ENCODE measurements at regions not wholly inside any gene's neighbourhood (a gene's known extent, or its start where the extent isn't known, plus 50 kb on each side); places are given as distances from the start of the nearest gene placed in this dataset.
"Not testable (repeated sequence)": the region's sequence is repeated elsewhere in the genome, so short reads cannot be mapped to it uniquely, and the experiment has no call there.

DNA sequence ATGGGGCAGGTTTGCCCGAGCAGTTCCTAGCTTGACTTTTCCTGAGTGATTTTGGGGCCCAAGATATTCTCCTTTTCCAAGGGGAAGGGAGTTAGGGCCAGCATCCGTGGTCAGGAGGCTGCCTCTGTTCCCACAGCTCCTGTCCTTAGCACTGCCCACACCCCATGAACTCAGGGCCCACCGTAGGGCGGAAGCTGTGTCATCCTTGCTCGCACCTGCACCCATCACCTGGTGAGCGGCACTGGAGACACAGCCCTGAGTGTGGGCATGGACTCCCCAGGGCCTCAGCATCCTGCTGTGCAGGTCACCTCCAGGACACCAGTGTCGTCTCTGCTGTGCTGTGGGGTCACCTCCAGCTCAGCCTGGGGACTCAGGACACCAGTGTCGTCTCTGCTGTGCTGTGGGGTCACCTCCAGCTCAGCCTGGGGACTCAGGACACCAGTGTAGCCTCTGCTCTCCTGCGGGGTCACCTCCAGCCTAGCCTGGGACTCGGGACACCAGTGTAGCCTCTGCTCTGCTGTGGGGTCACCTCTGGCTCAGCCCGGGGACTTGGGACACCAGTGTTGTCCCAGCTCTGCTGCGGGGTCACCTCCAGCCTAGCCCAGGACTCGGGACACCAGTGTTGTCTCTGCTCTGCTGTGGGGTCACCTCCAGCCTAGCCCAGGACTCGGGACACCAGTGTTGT lies 322.9 kb downstream of the ADGRD1 start:
- no peak for DNase-seq

DNA sequence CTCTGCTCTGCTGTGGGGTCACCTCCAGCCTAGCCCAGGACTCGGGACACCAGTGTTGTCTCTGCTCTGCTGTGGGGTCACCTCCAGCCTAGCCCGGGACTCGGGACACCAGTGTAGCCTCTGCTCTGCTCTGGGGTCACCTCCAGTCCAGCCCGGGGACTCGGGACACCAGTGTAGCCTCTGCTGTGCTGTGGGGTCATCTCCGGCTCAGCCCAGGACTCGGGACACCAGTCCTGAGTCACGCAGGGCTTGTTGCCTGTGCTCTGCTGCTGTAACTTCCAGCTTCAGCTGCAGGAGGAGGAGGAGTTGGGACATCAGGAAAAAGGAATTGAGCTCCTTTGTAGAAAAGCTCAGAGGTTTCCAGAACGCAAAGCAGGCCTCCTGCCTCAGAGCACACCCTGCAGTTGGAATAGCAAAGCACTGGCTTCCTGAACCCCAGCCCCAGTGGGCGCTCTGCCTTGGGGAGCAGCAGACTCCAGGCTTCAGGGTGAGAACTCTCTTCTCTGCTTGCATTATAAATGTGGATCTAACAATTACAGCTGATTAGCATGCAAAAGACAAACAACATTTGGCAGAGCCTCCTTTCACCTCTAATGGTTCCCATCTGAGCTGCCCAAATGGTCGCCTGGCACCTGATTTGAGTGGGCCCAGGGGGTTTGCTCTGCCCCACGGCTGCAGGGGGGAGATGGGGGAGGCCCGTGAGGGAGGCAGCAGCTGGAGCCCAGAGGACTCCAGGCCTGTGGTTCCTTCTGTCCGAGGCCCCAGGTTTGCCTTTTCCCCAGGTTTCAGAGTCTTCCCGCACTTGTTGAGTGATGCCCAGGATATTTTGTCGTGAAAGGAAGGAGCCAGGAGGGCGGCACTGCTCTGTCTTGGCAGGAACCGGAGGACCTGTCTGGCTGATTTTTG lies 323.7 kb downstream of the ADGRD1 start:
- DNase-seq, result not testable (repeated sequence)

DNA sequence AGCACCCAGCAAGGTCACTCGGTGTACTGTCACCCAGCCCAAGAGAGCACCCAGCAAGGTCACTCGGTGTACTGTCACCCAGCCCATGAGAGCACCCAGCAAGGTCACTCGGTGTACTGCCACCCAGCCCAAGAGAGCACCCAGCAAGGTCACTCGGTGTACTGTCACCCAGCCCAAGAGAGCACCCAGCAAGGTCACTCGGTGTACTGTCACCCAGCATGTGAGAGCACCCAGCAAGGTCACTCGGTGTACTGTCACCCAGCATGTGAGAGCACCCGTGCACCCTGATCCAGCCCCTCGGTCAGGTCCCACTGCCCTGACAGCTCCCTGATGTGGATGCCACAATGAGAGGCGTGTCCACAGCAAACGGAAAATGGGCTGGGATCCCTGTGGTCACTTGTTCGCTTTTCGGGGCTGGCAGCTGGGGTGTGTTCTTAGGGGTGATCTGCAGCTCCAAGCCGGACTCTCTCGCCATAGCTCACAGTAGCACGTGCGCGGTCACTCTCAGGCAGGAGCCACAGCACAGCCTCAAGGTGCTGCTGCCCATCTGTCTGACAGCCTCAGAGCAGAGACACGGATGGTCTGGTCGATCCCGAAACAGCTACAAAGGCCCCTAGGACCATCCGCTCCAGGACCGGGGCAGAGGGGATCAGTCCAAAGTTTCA lies 324.9 kb downstream of the ADGRD1 start:
- DNase-seq, result not testable (repeated sequence)

DNA sequence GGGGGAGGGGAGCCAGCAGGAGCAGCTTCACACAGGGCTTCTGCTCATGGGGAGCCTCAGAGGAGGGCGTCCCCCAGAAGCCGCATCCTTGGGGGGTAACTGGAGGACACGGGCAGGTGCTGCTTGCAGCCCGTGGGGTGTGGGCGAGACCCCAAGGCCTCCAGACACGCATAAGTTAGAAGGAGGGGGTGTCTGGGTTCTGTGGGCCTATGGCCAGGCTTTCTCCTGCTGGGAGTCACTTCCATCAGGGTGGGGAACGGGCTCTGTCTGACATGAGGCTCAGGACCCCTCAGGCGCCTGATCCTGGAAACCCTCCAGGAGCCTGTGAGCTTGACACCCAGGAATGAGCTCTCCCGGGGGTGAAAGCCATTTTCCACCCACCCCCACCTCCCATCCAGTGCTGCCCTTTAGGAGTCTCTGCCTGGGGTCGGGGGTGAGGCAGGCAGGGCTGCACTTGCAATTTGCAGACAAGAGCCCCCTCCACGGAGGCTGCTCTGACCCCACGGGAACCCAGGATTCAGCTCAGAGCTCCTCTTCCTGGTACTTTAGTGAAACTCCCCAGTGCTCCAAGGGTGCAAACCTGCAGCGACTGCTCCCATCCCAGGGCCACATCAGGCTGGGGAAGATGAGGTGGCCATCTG lies 325.7 kb downstream of the ADGRD1 start:
- DNase-seq, result no peak

DNA sequence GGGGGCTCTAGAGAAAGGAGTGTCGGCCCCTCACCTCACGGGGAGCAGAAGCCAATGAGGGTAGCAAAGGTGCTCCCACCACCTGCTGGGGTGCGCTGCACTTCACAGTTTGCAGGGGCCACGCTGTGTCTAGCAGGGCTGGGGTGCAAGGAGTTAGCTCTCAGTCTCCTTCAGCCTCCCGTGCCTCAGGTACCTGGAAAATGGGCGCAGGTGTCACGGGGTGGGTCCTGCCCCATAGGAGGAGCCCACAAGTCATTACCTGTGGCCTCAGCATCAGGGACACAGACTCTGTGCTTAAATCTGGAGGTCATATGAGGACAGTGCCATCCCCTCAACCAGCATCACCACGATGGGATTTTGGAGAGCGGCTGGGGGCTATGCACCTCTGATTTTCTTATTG lies 326.7 kb downstream of the ADGRD1 start:
- no peak for DNase-seq

DNA sequence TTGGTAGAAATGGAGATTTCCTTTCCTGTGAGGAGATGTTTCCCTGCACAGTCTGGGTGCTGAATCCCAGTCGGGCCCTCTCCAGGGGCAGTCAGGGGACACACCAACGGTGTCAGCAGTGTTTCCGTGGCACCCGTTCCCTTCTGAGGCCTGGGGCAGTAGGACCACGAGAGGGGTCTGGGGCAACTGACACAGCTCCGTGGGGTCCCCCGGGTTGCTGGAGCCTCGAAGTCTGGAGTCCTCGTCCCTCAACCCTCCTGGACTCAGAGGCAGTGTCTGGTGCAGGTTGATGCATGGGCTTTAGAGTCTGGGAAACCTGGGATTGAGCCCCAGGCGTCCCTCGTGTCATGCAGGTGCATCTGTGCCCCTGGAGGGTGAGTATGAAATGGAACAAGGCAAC lies 327.3 kb downstream of the ADGRD1 start:
- no peak for DNase-seq

DNA sequence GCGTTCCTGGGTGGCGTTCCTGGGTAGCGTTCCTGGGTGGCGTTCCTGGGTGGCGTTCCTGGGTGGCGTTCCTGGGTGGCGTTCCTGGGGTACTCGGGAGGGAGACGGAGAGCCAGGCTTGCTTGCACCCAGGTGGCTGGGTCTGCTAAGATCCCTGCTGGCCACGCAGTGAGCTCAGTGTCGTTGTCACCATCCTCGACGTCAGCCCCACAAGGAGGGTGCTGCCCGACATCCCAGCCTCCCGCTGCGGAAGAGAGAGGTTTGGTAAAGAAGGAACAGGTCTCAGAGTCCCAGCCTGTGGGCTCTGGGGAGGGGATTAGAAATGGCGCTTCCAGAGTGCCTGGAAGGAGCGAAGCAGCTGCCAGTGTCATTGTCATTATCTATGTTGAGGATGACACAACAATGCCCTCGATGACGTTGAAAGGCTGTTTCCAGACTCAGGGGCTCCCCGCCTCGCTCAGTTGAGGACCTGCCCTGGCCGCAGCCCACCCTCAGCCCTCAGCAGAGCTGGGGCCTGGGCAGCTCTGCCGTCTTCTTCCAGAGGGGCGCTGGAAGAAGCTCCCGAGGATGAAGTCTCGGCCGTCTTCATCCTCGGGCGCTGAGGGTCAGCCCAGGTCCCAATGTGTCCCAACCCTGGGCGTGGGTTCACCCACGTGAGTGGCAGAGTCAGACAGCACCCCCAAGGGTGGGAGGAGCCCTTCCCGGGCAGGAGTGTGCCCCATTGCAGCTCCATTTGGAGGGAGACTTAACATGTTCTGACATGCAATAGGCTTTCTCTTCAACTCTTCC lies 328.8 kb downstream of the ADGRD1 start:
- DNase-seq, result no peak

DNA sequence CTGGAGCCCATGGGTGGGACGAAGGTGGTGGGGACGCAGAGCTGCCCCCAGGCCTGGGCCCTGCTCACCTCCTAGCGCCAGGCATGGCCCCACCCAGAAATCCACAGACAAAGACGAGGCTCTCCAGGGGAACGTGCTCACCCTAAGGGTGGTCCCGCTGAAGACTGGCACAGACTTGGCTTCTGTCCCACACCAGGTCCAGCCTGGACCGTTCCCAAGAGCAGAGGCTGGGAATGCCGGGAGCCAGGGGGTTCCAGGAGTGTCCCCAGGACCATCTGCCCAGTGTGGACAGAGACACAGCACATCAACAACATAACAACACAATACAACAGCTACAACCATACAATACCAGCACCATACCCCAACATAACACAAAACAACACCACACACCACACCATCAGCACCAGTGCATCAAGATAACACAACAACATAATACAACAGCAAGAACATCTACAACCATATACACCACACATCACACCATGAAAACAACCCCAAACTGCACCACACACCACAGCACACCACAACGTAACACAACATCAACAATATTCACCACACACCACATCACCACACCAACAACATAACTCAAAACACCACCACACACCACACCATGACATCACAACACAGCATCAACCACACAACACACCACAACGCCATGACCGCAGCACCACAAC lies 329.6 kb downstream of the ADGRD1 start:
- no peak for DNase-seq

DNA sequence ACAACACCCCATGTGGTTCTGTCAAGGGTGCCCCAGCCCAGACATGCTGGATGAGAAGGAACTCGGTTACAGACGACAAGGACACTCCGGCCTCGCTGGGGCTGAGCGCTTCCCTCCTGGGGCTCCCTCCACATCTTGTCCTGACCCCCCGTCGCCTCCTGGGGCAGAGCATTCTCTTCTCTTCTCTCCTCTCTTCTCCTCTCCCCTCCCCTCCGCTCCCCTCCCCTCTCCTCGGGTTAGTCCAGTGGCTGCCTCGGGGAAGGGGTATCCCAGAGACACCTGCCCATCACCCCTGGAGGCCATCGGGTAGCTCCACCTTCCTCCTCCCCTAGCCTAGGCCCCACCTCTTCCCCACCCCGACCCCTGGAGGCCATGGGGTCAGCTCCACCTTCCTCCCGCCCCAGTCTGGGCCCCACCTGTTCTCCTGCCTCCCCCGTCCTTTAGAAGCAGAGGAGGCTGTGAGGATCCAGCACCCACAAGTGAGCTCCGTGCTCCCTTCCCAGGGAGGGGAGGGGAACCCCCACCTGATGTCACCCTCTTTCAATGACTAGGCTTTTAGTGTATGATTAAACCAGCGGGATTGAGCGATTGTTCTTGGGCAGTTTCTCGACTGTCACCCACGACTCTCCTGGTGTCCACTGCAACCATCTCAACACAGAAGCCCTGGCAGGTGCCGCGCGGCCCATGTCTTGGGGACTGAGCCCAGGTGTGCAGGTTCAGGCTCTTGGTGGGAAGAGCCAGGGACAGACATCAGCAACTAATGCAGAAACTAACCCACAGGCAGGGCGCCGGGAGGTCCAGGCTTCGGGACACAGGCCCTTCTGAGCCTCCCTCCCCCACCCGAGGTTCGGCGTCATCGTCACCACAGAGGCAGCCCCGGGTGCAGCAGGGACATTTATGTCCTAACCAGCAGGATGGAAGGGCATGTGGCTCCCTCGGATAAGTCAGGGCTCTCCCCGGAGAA lies 330.4 kb downstream of the ADGRD1 start:
- DNase-seq, result not testable (repeated sequence)

DNA sequence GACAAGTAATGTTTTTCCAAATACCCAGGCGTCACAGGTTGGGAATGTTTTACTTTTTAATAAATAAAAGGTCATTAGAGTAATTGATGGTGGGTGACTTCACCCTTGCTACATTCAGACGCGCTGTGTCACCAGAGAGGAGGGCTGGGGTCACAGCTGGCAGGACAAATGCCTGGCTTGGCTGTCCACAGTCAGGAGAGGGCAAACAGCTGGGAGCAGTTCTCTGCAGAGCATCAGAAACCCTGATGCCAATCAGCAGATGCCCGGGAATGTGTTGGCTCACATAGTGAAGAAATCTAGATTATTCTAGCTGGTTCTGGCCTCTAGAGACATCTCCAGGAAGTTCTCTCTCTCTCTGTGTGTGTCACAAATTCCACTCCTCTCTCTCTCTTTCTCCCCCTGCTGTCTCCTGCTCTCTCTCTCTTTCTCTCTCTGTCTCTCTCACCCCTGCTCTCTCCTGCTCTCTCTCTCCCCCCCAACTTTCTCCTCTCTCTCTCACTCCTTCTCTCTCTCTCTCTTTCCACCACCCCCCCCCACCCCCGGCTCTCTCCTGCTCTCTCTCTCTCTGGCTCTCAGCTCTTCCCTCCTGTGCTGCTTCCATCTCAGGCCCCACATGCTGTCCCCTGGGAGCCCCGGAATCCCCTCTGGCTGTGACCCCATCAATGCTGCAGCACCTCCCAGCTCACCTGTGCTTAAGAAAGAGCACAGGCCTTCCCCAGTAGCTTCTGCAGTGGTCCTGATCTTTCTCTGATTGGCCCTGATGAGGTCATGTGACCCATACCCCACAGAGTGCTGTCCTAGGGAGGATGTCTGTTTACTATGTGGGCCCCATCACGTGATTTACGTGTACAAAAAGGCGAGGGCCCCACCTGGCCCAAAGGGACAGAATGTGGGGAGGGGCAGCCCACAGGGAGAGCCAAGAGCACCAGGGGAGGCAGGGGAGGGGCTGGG lies 331.5 kb downstream of the ADGRD1 start:
- not testable (repeated sequence) for DNase-seq

DNA sequence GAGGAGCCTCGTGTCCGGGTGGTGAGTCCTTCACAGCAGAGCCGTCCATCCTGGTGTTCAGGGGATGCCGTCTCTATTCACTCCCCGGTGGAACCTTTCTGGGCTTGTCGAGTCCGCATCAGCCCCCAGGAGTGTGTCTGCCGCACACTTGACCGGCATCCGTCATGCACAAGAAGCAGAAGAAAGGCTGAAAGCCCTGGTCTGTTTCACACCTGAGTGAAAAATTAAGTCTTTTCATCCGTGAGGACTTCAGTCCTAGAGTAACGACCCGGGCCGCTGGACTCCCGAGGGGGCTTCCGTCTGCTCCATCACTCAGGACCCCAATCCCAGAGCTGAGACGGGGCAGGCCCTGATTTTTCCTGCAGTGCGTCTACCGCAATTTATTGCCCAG lies 332.2 kb downstream of the ADGRD1 start:
- not testable (repeated sequence) for DNase-seq

DNA sequence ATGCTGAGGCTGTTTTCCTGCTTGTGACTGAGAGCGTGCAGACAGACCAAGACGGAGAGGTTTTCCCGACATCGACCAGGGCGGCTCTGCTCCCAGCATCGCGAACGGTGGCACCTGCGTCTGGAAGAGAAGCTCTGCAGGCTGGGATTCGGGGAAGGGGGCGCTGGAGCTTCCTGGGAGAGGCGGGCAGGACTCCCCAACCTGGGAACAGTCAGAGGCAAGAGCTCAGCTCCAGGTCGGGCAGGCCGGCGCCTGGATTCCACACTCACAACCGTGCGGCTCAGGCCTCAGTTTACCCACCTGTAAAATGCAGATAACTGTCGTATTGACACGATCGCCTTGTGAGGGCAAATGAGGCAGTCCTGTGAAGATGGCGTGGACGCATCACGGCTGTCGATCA lies 332.6 kb downstream of the ADGRD1 start:
- not testable (repeated sequence) for DNase-seq

DNA sequence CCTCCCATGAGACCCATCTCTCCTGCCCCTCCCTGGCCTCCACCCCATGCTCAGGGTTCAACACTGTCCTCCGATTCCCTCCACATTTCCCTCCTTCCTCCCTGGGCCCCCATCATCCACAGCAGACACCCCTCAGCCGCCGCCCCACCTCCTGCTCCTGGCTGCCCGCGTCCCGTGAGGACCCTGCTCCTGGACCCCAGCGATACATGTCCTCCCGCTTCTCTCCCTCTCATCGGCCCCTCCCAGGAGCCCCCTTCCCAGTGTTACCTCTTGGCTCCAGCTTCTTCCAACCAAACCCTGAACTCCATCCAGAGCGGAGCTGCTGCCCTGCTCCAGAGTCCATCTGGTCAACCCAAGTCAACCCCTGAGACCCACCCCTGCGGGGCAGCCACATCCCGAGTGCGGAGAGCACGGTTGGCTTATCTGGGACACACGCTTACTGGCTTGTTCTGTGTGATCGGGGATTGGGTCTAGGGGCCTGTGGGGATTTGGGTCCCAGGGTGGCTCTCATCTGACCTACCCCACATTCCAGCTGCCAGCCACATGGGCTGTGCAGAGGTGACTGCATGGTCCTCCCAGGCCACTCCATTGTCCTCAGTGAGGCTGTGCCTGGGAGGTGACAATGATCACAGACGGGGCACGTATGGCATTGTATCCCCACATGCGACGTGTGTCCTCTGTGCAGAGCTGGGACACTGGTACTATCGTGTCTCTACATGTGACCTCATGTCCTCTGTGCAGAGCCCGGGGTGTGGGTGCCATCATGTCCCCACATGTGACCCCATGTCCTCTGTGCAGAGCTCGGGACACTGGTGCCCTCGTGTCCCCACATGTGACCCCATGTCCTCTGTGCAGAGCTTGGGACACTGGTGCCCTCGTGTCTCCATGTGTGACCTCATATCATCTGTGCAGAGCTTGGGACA lies 333.6 kb downstream of the ADGRD1 start:
- DNase-seq, result no peak

DNA sequence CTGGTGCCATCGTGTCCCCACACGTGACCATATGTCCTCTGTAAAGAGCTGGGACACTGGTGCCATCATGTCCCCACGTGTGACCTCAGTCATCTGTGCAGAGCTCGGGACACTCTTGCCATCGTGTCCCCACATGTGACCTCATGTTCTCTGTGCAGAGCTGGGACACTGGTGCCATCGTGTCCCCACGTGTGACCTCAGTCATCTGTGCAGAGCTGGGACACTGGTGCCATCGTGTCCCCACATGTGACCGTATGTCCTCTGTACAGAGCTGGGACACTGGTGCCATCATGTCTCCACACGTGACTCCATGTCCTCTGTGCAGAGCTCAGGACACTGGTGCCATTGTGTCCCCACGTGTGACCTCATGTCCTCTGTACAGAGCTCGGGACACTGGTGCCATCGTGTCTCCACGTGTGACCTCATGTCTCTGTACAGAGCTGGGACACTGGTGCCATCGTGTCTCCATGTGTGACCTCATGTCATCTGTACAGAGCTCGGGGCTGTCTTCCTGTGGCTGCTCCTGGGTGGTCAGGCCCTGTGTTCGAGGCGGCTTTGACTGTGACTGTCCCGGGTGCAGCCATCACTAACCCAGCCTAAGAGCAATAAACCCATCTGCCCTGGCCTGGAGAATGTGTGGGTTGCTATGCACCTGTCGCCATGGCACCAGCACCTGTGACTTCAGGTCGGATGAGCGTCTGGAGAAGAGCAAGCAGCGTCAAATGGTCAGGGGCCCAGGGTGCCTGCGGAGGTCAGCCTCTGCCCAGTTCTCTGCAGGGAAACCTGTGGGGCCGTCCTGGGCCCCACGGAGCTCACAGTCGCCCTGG lies 334.4 kb downstream of the ADGRD1 start:
- no peak for DNase-seq

DNA sequence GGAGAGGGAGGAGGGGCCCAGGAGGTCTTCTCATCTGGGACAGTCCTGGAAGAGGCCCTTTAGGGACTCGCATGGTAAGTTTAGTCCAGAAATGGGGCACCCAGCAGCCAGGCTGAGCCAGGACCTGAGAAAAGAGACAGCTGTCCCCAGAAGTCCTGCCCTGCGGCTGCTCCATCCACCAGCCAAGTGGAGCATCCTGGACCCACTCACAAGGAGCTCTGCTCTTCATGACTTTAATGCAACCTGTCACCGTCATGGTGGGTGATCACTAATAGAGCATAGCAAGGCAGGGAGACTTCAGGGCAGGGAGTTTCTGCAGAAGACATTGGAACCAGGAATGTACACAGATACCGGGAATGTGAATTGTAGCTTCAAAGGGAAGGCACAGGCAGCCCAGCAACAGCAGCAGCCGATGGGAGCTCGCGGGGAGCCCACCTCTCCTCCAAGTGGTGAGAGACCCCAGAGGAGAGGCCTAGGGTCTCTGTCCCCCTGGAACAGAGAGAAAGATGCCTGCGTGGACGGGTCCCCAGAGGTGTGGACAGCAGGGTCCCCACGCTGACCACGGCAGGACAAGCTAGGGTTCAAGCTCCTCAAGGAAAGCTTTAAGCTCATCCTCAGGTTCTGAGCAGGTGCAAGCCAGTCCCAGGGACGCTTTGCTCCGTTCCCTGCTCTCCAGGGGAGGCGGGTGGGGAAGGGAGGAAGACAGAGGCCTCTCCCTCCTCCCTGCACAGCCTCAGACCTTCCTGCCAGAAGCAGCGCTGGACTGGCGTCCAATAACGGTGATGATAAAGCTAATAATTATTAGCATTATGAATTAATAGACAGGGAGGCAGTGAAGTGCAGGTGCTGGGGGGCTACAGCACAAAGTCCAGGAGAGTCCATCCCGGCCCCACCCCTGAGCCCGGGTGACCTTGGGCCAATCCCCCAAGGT lies 335.3 kb downstream of the ADGRD1 start:
- DNase-seq, result not testable (repeated sequence)

DNA sequence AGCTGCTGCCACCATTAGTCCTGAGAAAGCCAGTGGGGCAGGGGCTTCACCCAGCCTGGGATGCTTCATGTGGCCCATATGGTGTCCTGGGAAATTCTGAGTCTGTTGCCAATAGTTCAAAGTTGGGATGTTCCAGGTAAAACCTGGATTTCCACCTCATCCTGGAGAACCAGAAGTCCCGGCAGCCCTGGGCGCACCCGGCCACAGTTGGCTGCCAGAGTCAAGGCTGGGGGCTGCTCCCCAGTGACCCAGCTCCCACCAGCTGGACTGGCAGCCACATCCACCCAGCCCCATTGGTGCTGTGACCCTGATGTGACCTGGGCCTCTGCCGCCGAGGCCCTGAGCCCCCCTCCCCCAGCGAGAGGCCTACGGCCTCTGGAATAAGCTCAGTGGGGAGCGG lies 336.1 kb downstream of the ADGRD1 start:
- DNase-seq, result not testable (repeated sequence)
